Activated naive CD8-positive, alpha-beta T cell treated with anti-CD3 and anti-CD28 coated beads for 36 hours (primary cell): ENCODE measurements at regions not wholly inside any gene's neighbourhood (a gene's known extent, or its start where the extent isn't known, plus 50 kb on each side); places are given as distances from the start of the nearest gene placed in this dataset.
A peak's percentile ranks its signal among the peaks of the same experiment; 100 is the strongest.
"Not testable (repeated sequence)": the region's sequence is repeated elsewhere in the genome, so short reads cannot be mapped to it uniquely, and the experiment has no call there.

Experiments used
- DNase-seq: peaks from one replicate; pipeline ENCODE4 v3.0.0; 2021
- H3K27ac Mint-ChIP-seq: one replicate; pipeline ENCODE4 v1.8.0; 2022; ENCODE audit warnings: mild to moderate bottlenecking, moderate library complexity, mixed read lengths
- H3K27me3 Mint-ChIP-seq: one replicate; pipeline ENCODE4 v1.8.0; 2022; ENCODE audit warnings: mild to moderate bottlenecking, mixed read lengths
- H3K36me3 Mint-ChIP-seq: one replicate; pipeline ENCODE4 v1.8.0; 2021; ENCODE audit warnings: mild to moderate bottlenecking, mixed read lengths
- H3K4me1 Mint-ChIP-seq: one replicate; pipeline ENCODE4 v1.8.0; 2021; ENCODE audit warnings: mixed read lengths
- H3K4me3 Mint-ChIP-seq: one replicate; pipeline ENCODE4 v1.8.0; 2022; ENCODE audit warnings: mild to moderate bottlenecking, moderate library complexity, mixed read lengths
- H3K9me3 Mint-ChIP-seq: one replicate; pipeline ENCODE4 v1.8.0; 2022; ENCODE audit warnings: mixed read lengths

GRCh38 chr10:21106931-21107330 is 209.8 kb upstream of the NEBL start:
- H3K9me3 Mint-ChIP-seq, DNase-seq, H3K27ac Mint-ChIP-seq, H3K4me1 Mint-ChIP-seq, H3K4me3 Mint-ChIP-seq, H3K36me3 Mint-ChIP-seq: not testable (repeated sequence)
- H3K27me3 Mint-ChIP-seq = peaks cover 16% of the 10 kb centered on the region

GRCh38 chr10:21105331-21105730 is 208.2 kb upstream of the NEBL start:
- H3K4me3 Mint-ChIP-seq, H3K36me3 Mint-ChIP-seq, H3K27ac Mint-ChIP-seq, DNase-seq, H3K9me3 Mint-ChIP-seq, H3K27me3 Mint-ChIP-seq, H3K4me1 Mint-ChIP-seq: not testable (repeated sequence)

- Mint-ChIP-seq H3K4me3 (no peak overlapping the region), H3K4me1 (peaks cover 12% of the 10 kb centered on the region), H3K36me3 (no peaks in the 10 kb centered on the region), H3K27ac (peak overlapping the region; percentile 57), H3K27me3 (no peaks in the 10 kb centered on the region), H3K9me3 (peaks cover 3% of the 10 kb centered on the region)
- DNase-seq = peak; percentile 2
Observed at GRCh38 chr10:21100871-21101514, 203.9 kb upstream of the NEBL start.

- no peaks in the 10 kb centered on the region for H3K9me3 Mint-ChIP-seq
- peak overlapping the region; percentile 57 for H3K27ac Mint-ChIP-seq
- no peak for DNase-seq
- no peaks in the 10 kb centered on the region for H3K27me3 Mint-ChIP-seq
- H3K4me3 Mint-ChIP-seq = no peak overlapping the region
- H3K4me1 Mint-ChIP-seq = peaks cover 12% of the 10 kb centered on the region
- H3K36me3 Mint-ChIP-seq = no peaks in the 10 kb centered on the region
Observed at GRCh38 chr10:21100190-21100589, 203.1 kb upstream of the NEBL start.

GRCh38 chr10:21099291-21100062 is 202.4 kb upstream of the NEBL start:
- peaks cover 12% of the 10 kb centered on the region for H3K4me1 Mint-ChIP-seq
- no peak for DNase-seq
- peak overlapping the region; percentile 47 for H3K27ac Mint-ChIP-seq

GRCh38 chr10:21097926-21098355 is 200.8 kb upstream of the NEBL start:
- Mint-ChIP-seq H3K27me3 (no peaks in the 10 kb centered on the region), H3K4me1 (peaks cover 12% of the 10 kb centered on the region), H3K27ac (no peak overlapping the region), H3K9me3 (no peaks in the 10 kb centered on the region), H3K4me3 (no peak overlapping the region), H3K36me3 (no peaks in the 10 kb centered on the region)
- DNase-seq = no peak

More at GRCh38 chr10:21099291-21100062, 202.4 kb upstream of the NEBL start:
- H3K27me3 Mint-ChIP-seq = no peaks in the 10 kb centered on the region
- no peak overlapping the region for H3K4me3 Mint-ChIP-seq
- H3K36me3 Mint-ChIP-seq = no peaks in the 10 kb centered on the region
- no peaks in the 10 kb centered on the region for H3K9me3 Mint-ChIP-seq

GRCh38 chr10:21095494-21096055 is 198.5 kb upstream of the NEBL start:
- no peaks in the 10 kb centered on the region for H3K27me3 Mint-ChIP-seq
- H3K4me3 Mint-ChIP-seq = no peak overlapping the region
- H3K27ac Mint-ChIP-seq = no peak overlapping the region
- H3K4me1 Mint-ChIP-seq = peaks cover 6% of the 10 kb centered on the region
- H3K36me3 Mint-ChIP-seq = no peaks in the 10 kb centered on the region
- H3K9me3 Mint-ChIP-seq = no peaks in the 10 kb centered on the region
- DNase-seq = no peak

- Mint-ChIP-seq H3K27me3 (no peaks in the 10 kb centered on the region), H3K27ac (no peak overlapping the region), H3K9me3 (no peaks in the 10 kb centered on the region), H3K4me3 (no peak overlapping the region), H3K4me1 (peaks cover 3% of the 10 kb centered on the region), H3K36me3 (no peaks in the 10 kb centered on the region)
- DNase-seq = no peak
Observed at GRCh38 chr10:21095073-21095472, 198.0 kb upstream of the NEBL start.

GRCh38 chr10:21092683-21093524 is 195.8 kb upstream of the NEBL start:
- no peak overlapping the region for H3K4me3 Mint-ChIP-seq
- DNase-seq = no peak
- no peaks in the 10 kb centered on the region for H3K36me3 Mint-ChIP-seq
- peaks cover 5% of the 10 kb centered on the region for H3K27me3 Mint-ChIP-seq
- no peaks in the 10 kb centered on the region for H3K4me1 Mint-ChIP-seq
- H3K27ac Mint-ChIP-seq = no peak overlapping the region
- H3K9me3 Mint-ChIP-seq = no peaks in the 10 kb centered on the region

GRCh38 chr10:21090609-21091082 is 193.5 kb upstream of the NEBL start:
- Mint-ChIP-seq H3K27ac (no peak overlapping the region), H3K4me1 (no peaks in the 10 kb centered on the region), H3K9me3 (no peaks in the 10 kb centered on the region), H3K4me3 (no peak overlapping the region), H3K27me3 (peaks cover 5% of the 10 kb centered on the region), H3K36me3 (no peaks in the 10 kb centered on the region)
- no peak for DNase-seq

- no peak overlapping the region for H3K4me3 Mint-ChIP-seq
Observed at GRCh38 chr10:21087476-21087875, 190.4 kb upstream of the NEBL start.

GRCh38 chr10:21084700-21085099 is 187.6 kb upstream of the NEBL start:
- no peak for DNase-seq
- no peaks in the 10 kb centered on the region for H3K9me3 Mint-ChIP-seq
- H3K4me3 Mint-ChIP-seq = no peak overlapping the region
- H3K4me1 Mint-ChIP-seq = no peaks in the 10 kb centered on the region
- H3K36me3 Mint-ChIP-seq = no peaks in the 10 kb centered on the region
- H3K27me3 Mint-ChIP-seq = peaks cover 5% of the 10 kb centered on the region
- H3K27ac Mint-ChIP-seq = no peak overlapping the region

More at GRCh38 chr10:21087476-21087875, 190.4 kb upstream of the NEBL start:
- H3K27me3 Mint-ChIP-seq = peaks cover 5% of the 10 kb centered on the region
- no peak for DNase-seq
- H3K4me1 Mint-ChIP-seq = no peaks in the 10 kb centered on the region
- H3K9me3 Mint-ChIP-seq = no peaks in the 10 kb centered on the region
- no peak overlapping the region for H3K27ac Mint-ChIP-seq
- H3K36me3 Mint-ChIP-seq = no peaks in the 10 kb centered on the region

GRCh38 chr10:21083861-21084260 is 186.8 kb upstream of the NEBL start:
- no peak overlapping the region for H3K4me3 Mint-ChIP-seq
- no peaks in the 10 kb centered on the region for H3K4me1 Mint-ChIP-seq
- DNase-seq = no peak
- peaks cover under 1% of the 10 kb centered on the region for H3K27me3 Mint-ChIP-seq
- H3K9me3 Mint-ChIP-seq = no peaks in the 10 kb centered on the region
- no peaks in the 10 kb centered on the region for H3K36me3 Mint-ChIP-seq
- no peak overlapping the region for H3K27ac Mint-ChIP-seq

- Mint-ChIP-seq H3K4me1 (no peaks in the 10 kb centered on the region), H3K4me3 (no peak overlapping the region), H3K9me3 (no peaks in the 10 kb centered on the region), H3K36me3 (no peaks in the 10 kb centered on the region), H3K27me3 (no peaks in the 10 kb centered on the region), H3K27ac (no peak overlapping the region)
- DNase-seq = no peak
Observed at GRCh38 chr10:21082206-21082605, 185.1 kb upstream of the NEBL start.

GRCh38 chr10:21080261-21080660 is 183.2 kb upstream of the NEBL start:
- H3K4me3 Mint-ChIP-seq = no peak overlapping the region
- H3K36me3 Mint-ChIP-seq = no peaks in the 10 kb centered on the region
- H3K4me1 Mint-ChIP-seq = no peaks in the 10 kb centered on the region
- H3K27me3 Mint-ChIP-seq = no peaks in the 10 kb centered on the region
- no peak for DNase-seq
- H3K27ac Mint-ChIP-seq = no peak overlapping the region
- H3K9me3 Mint-ChIP-seq = no peaks in the 10 kb centered on the region
